ENCODE measurements at regions not wholly inside any gene's neighbourhood (a gene's known extent, or its start where the extent isn't known, plus 50 kb on each side); places are given as distances from the start of the nearest gene placed in this dataset.
"Not testable (repeated sequence)": the region's sequence is repeated elsewhere in the genome, so short reads cannot be mapped to it uniquely, and the experiment has no call there.

GRCh38 chr4:169846396-169846795 lies 88.7 kb upstream of the HPF1 start:
- Histone ChIP-seq H3K9me2 (ENCODE audit: insufficient read depth) (no peaks in the 10 kb centered on the region), H4K20me1 (ENCODE audit: insufficient read depth) (no peaks in the 10 kb centered on the region), H3K4me1 (replicated peaks; ENCODE audit: insufficient read depth) (0 out of 2 replicates have a peak, but pooled peaks cover 3% of the 10 kb centered on the region), H3F3A (ENCODE audit: insufficient read depth, low read depth) (no peaks in the 10 kb centered on the region), H3K9me3 (ENCODE audit: insufficient read depth, low read depth) (no peaks in the 10 kb centered on the region), H3K36me3 (ENCODE audit: low read depth) (no peaks in the 10 kb centered on the region), H3K4me2 (no peak overlapping the region), H3K27me3 (ENCODE audit: insufficient read depth, low read depth) (no peaks in the 10 kb centered on the region), H3K27ac (no peak overlapping the region), H3K79me2 (ENCODE audit: low read depth) (no peaks in the 10 kb centered on the region), H2AFZ (no peak overlapping the region), H3K4me3 (no peak overlapping the region)
- intact Hi-C loops (cut with micrococcal nuclease; ENCODE audit: unreplicated experiment), result no loop called here
- no TSS peak for BruUV-seq (replicated peaks)
- POLR2A ChIA-PET (ENCODE audit: unreplicated experiment), result no interaction called here
- CTCF ChIA-PET, result no interaction called here
- no peak for DNase-seq
- TF ChIP-seq, protein P1, sequence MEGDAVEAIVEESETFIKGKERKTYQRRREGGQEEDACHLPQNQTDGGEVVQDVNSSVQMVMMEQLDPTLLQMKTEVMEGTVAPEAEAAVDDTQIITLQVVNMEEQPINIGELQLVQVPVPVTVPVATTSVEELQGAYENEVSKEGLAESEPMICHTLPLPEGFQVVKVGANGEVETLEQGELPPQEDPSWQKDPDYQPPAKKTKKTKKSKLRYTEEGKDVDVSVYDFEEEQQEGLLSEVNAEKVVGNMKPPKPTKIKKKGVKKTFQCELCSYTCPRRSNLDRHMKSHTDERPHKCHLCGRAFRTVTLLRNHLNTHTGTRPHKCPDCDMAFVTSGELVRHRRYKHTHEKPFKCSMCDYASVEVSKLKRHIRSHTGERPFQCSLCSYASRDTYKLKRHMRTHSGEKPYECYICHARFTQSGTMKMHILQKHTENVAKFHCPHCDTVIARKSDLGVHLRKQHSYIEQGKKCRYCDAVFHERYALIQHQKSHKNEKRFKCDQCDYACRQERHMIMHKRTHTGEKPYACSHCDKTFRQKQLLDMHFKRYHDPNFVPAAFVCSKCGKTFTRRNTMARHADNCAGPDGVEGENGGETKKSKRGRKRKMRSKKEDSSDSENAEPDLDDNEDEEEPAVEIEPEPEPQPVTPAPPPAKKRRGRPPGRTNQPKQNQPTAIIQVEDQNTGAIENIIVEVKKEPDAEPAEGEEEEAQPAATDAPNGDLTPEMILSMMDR (conservative IDR thresholded peaks at IDR 0.05), result no peak
- no peak for TF ChIP-seq EZH2 (IDR thresholded peaks at IDR 0.05; ENCODE audit: low read depth)

DNA sequence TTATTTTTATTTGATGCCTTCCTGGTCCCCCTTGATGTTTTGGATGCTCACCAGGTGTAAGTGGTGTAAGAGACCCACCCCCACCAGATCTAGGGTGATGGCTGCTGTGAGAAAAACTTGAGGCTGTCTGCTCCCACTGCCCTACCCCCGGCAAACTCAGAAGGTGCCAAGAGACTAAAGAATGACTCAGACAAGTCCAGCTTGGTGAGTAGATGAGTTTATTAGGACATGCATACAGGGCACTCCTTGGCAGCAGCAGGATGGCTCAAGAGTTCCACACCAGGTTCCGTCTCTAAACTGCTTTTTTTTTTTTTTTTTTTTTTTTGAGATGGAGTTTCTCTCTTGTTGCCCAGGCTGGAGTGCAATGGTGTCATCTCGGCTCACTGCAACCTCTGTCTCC lies 84.0 kb upstream of the HPF1 start:
- no peak for DNase-seq

DNA sequence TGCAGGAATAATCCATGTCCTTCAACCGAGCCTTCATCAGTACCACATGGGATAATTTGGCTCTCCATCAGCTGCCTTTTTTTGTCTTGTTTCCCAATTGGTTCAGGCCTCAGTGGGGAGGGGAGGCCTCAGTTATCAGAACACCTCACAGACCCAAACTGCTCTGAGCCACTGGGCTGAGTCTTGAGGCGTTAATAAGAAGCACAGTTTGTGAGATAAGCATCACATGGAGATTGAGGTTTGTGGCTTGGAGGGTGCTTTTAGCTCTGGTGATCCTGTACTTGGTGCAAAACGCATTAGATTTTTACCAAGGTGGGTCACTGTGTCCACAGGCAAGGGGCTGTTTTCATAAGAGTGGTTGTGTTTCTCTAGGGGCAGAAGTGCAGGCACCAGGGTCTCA lies 82.8 kb upstream of the HPF1 start:
- Histone ChIP-seq H3K36me3 (ENCODE audit: low read depth) (no peaks in the 10 kb centered on the region), H3K27ac (no peak overlapping the region), H3K4me3 (no peak overlapping the region), H4K20me1 (ENCODE audit: insufficient read depth) (no peaks in the 10 kb centered on the region), H2AFZ (no peak overlapping the region), H3K9me2 (ENCODE audit: insufficient read depth) (no peaks in the 10 kb centered on the region), H3K79me2 (ENCODE audit: low read depth) (no peaks in the 10 kb centered on the region), H3F3A (ENCODE audit: insufficient read depth, low read depth) (no peaks in the 10 kb centered on the region), H3K4me2 (no peak overlapping the region), H3K27me3 (ENCODE audit: insufficient read depth, low read depth) (no peaks in the 10 kb centered on the region), H3K4me1 (replicated peaks; ENCODE audit: insufficient read depth) (no peaks in the 10 kb centered on the region), H3K9me3 (ENCODE audit: insufficient read depth, low read depth) (no peaks in the 10 kb centered on the region)
- no peak for DNase-seq
- POLR2A ChIA-PET (ENCODE audit: unreplicated experiment), result no interaction called here
- BruUV-seq (replicated peaks), result no TSS peak
- CTCF ChIA-PET, result no interaction called here
- TF ChIP-seq, protein P1 (conservative IDR thresholded peaks at IDR 0.05), result no peak
- no peak for TF ChIP-seq EZH2 (IDR thresholded peaks at IDR 0.05; ENCODE audit: low read depth)
- intact Hi-C loops (cut with micrococcal nuclease; ENCODE audit: unreplicated experiment), result no loop called here

More for the DNA sequence above, 84.0 kb upstream of the HPF1 start:
- Histone ChIP-seq H3K27me3 (ENCODE audit: insufficient read depth, low read depth) (no peaks in the 10 kb centered on the region), H4K20me1 (ENCODE audit: insufficient read depth) (no peaks in the 10 kb centered on the region), H3K9me2 (ENCODE audit: insufficient read depth) (no peaks in the 10 kb centered on the region), H3K27ac (no peak overlapping the region), H3K4me1 (replicated peaks; ENCODE audit: insufficient read depth) (no peaks in the 10 kb centered on the region), H3K36me3 (ENCODE audit: low read depth) (no peaks in the 10 kb centered on the region), H3K9me3 (ENCODE audit: insufficient read depth, low read depth) (no peaks in the 10 kb centered on the region), H3K79me2 (ENCODE audit: low read depth) (no peaks in the 10 kb centered on the region), H3K4me2 (no peak overlapping the region), H3F3A (ENCODE audit: insufficient read depth, low read depth) (no peaks in the 10 kb centered on the region), H3K4me3 (no peak overlapping the region), H2AFZ (no peak overlapping the region)
- ChIA-PET POLR2A (ENCODE audit: unreplicated experiment) (no interaction called here), CTCF (no interaction called here)
- TF ChIP-seq, protein P1 (conservative IDR thresholded peaks at IDR 0.05), result no peak
- TF ChIP-seq EZH2 (IDR thresholded peaks at IDR 0.05; ENCODE audit: low read depth), result no peak
- intact Hi-C loops (cut with micrococcal nuclease; ENCODE audit: unreplicated experiment), result no loop called here
- BruUV-seq (replicated peaks), result no TSS peak

GRCh38 chr4:169828329-169828728 lies 70.6 kb upstream of the HPF1 start:
- CTCF ChIA-PET; H3F3A ChIP-seq (ENCODE audit: insufficient read depth, low read depth); POLR2A ChIA-PET (ENCODE audit: unreplicated experiment); H3K36me3 ChIP-seq (ENCODE audit: low read depth); H3K4me3 ChIP-seq; H3K27ac ChIP-seq; H3K27me3 ChIP-seq (ENCODE audit: insufficient read depth, low read depth); H3K79me2 ChIP-seq (ENCODE audit: low read depth); BruUV-seq (replicated peaks); H3K9me3 ChIP-seq (ENCODE audit: insufficient read depth, low read depth); H3K9me2 ChIP-seq (ENCODE audit: insufficient read depth); H4K20me1 ChIP-seq (ENCODE audit: insufficient read depth); H3K4me1 ChIP-seq (replicated peaks; ENCODE audit: insufficient read depth); intact Hi-C loops (cut with micrococcal nuclease; ENCODE audit: unreplicated experiment); H3K4me2 ChIP-seq; DNase-seq; H2AFZ ChIP-seq: not testable (repeated sequence)
